ENCODE measurements at regions not wholly inside any gene's neighbourhood (a gene's known extent, or its start where the extent isn't known, plus 50 kb on each side); places are given as distances from the start of the nearest gene placed in this dataset.

DNA sequence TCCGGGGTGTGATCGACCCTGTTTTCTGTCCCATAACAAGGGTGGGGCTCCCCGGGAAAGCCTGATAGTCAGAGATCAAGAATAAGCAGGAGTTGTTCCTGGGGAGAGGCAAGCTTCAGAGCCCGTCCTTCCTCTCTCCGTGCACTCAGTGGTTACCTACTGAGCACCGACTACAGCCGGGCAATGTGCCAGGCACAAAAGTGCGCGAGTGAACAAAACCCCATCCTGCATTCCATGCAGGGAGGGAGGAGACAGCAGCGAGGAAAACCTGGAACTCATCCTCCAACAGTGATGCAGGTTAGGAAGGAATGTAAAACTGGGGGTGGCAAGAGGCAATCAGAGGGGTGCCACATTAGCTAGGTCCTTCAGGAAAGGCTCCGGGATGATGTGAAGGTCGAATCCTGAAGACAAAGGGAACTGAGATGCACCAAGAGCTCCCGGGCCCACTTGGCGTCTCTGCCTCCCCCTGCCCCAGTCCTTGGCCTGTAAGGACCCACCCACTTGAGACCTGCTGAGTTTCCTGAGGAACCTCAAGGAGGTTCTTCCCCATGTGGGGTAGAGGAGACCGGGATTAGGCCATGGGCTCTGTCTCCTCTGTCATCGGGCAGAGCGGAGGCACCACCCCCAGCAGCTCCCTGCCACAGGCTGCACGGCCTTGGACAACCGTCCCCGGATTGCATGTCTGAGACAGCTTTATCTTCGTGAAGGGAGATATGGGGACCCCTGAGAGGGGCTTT, 198.2 kb downstream of the NDUFA10 start:
- TF ChIP-seq FOXP2 (optimal IDR thresholded peaks at IDR 0.05; ENCODE audit: borderline replicate concordance, extremely low read depth, extremely low read length, insufficient read depth) (no peak), POLR2AphosphoS5 (IDR thresholded peaks at IDR 0.05; ENCODE audit: low read depth, low read length) (no peak)
